ENCODE measurements at regions not wholly inside any gene's neighbourhood (a gene's known extent, or its start where the extent isn't known, plus 50 kb on each side); places are given as distances from the start of the nearest gene placed in this dataset.
"Not testable (repeated sequence)": the region's sequence is repeated elsewhere in the genome, so short reads cannot be mapped to it uniquely, and the experiment has no call there.

DNA sequence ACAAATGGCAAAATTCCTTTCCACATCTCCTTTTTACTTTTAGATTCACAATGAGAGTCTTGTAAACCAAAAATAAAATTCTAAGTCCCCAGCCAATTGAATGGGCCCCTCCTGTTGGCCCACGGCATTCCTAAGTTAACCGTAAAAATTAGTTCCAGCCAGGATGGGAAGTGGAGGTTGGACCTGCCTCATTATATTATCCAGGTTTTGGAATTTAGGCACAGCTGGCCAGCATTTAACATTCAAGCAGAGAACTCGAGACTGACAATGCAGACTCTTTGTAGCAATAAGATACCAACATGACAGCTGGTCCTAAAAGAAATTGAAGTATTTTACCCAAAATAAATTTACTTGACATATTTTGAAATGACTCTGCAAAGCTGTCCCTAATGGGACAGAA lies 321.0 kb upstream of the NAALADL2 start:
- no peak for TF ChIP-seq JUND (IDR thresholded peaks at IDR 0.05; ENCODE audit: low read depth)
- in situ Hi-C loops (cut with HindIII; ENCODE audit: low pct_unique_long_range_greater_than_20kb, low sequenced_read_pairs), result no loop called here
- DNase-seq (ENCODE audit: low read depth in 1 of 2, low spot score in 1 of 2), result no peak

DNA sequence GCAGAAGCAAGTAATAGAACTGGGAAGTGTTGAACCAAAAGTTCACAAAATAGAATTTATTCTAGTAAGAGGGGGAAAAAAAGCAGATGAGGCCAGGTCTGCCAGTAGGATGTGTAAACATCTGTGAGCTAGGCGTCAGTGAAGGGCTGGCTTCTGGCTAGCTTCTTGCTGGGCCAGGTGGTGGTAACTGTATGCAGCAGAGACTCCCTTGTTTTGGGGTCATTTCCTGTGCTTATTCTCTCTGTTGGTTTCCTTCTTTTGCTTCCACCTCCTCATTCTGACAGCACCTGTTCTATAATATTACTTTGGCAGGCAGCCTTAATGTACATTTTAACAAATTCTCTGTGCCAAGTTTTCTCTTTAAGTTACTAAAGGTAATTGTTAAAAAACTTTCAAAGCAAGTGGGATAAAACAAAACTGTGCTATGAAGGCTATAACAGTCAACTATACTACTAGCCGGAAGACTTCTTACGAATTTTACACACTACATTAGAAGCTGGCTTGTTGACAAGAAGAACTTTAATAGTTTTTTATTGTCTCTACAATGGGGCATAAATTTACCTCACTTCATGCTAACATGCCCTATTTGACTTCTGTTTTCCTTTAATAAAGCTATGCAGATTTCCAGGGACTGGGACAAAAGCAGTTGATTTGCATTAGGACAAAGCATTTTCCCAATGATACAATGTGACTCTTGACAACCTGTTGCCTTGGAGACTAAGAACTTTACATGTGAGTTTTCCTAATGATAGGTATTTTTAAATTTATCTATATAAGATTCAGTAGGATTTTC lies 318.8 kb upstream of the NAALADL2 start:
- no peak for TF ChIP-seq JUND (IDR thresholded peaks at IDR 0.05; ENCODE audit: low read depth)
- in situ Hi-C loops (cut with HindIII; ENCODE audit: low pct_unique_long_range_greater_than_20kb, low sequenced_read_pairs), result no loop called here
- DNase-seq (ENCODE audit: low read depth in 1 of 2, low spot score in 1 of 2), result no peak

DNA sequence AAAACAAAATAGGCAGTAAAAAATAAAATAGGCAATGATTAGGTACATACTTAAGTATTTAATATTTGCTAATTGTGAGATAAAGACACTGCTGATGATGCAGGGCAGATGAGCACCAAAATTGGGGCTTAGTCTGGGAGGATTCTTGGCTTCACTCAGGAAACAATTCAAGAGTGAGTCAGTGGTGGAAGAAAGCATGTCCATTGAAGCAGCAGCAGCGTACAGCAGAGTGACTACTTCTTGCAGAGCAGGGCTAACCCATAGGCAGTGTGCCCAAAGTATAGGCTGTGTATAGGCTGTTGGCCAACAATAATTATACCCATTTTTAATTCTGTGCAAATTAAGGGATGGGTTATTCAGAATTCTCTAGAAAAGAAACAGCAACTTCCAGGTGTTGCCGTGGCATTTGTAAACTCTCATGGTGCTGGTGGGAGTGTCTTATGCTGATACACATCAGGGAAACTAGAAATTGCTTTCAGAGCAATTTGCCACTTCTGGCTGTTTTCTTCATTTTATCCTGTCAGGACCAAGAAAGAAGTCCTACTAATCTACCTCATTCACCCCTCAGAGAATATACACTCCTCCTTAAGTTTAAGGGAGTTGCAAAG lies 317.3 kb upstream of the NAALADL2 start:
- in situ Hi-C loops (cut with HindIII; ENCODE audit: low pct_unique_long_range_greater_than_20kb, low sequenced_read_pairs), result no loop called here
- no peak for TF ChIP-seq JUND (IDR thresholded peaks at IDR 0.05; ENCODE audit: low read depth)
- no peak for DNase-seq (ENCODE audit: low read depth in 1 of 2, low spot score in 1 of 2)

DNA sequence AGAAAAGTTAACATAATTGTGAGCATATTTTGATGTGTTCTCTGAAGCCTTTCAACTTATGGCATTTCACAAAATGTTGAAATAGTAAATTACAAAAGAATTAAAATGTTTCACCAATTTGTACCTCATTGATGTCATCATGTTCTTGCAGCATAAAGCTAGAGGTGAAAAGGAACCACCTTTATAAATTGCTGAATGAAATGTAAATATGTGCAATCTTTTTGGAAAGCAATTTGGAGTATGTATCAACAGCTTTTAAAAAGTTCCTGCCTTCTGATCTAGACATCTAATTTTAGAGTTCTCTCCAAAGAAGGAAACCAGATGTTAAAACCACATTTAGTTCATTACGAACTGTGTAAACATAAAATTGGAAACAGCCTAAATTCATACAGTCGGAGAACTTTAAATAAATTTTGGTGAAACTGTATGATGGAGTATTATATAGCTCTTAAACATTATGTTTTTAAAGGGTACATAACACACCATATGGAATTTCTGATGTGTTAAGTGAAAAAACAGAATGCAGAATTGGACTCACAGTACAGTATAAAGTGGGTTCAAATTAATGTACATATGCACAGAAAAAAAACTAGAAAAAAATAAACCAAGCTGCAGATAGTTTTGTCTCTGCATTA lies 311.2 kb upstream of the NAALADL2 start:
- TF ChIP-seq JUND (IDR thresholded peaks at IDR 0.05; ENCODE audit: low read depth), result no peak
- no peak for DNase-seq (ENCODE audit: low read depth in 1 of 2, low spot score in 1 of 2)
- in situ Hi-C loops (cut with HindIII; ENCODE audit: low pct_unique_long_range_greater_than_20kb, low sequenced_read_pairs), result no loop called here

DNA sequence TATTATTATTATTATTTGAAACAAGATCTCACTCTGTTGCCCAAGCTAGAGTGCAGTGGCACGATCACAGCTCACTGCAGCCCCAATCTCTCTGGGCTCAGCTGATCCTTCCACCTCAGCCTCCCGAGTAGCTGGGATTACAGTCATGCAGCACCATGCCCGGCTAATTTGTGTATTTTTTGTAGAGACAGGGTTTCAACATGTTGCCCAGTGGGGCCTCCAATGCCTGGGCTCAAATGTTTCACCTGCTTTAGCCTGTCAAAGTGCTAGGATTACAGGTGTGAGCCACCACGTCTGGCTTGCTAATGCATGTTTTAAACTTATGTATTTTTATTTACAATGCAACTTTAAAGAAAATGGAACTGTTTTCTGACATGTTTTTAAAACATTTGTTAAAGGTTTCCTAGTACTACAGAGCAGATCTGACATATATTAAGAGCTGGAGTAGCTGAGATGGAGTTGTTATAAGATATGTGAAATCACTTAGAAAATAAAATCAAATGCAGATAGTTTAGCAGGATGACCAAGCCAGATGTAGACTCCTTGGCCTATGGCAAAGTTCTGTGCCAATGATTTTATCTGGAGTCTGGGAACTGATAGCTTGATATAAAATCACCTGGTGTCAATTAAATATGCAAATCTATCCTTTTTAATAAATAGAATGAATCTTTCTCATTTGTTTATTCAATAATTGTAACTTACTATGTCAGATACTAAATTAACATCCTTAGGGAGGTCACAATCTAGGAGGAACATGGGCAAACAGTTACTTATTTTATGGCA lies 310.1 kb upstream of the NAALADL2 start:
- in situ Hi-C loops (cut with HindIII; ENCODE audit: low pct_unique_long_range_greater_than_20kb, low sequenced_read_pairs), result no loop called here
- no peak for TF ChIP-seq JUND (IDR thresholded peaks at IDR 0.05; ENCODE audit: low read depth)
- DNase-seq (ENCODE audit: low read depth in 1 of 2, low spot score in 1 of 2), result no peak

DNA sequence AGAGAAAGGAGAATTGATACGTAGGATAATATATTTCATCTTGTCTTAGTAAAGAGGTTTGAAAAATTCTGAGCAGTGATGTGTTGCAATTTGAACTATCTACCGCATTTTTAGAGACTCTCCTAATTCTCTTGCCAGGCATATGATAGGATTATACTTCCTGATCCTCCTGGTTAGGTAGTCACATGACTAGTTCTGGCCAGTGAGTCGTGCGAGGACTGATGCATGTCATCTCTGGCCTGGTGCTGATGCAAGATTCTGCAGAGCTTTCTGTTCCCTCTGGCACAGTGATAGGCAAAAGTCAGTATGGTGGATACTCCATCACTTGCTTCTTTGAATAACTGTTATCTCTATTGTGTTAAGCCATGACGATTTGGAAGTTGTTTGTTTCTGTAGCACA lies 277.6 kb upstream of the NAALADL2 start:
- in situ Hi-C loops (cut with HindIII; ENCODE audit: low pct_unique_long_range_greater_than_20kb, low sequenced_read_pairs), result no loop called here
- TF ChIP-seq JUND (IDR thresholded peaks at IDR 0.05; ENCODE audit: low read depth), result no peak
- DNase-seq (ENCODE audit: low read depth in 1 of 2, low spot score in 1 of 2), result no peak

DNA sequence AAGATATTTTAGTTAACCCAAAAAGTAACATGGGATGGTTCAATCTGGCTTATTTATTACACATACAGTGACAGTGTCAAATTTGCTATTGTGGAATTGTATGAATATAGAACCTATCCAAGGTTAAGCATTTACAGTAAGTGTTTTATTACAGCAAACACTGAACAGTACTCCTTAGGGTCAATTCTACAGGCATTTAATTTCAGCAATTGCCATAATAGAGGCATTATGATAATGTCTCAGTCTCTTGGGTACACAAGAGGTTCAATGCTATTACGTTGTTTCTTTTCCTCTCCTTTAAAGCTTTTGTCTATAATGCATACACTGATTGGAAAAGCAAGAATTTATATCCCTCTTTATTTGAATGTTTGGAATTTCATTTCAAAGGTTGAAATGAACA lies 275.7 kb upstream of the NAALADL2 start:
- TF ChIP-seq JUND (IDR thresholded peaks at IDR 0.05; ENCODE audit: low read depth), result no peak
- no peak for DNase-seq (ENCODE audit: low read depth in 1 of 2, low spot score in 1 of 2)

DNA sequence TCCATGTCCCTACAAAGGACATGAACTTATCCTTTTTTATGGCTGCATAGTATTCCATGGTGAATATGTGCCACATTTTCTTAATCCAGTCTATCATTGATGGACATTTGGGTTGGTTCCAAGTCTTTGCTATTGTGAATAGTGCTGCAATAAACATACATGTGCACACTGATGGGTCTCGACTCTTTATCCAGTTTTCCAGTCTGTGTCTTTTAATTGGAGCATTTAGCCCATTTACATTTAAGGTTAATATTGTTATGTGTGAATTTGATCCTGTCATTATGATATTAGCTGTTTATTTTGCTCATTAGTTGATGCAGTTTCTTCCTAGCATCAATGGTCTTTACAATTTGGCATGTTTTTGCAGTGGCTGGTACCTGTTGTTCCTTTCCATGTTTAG lies 272.0 kb upstream of the NAALADL2 start:
- in situ Hi-C loops (cut with HindIII; ENCODE audit: low pct_unique_long_range_greater_than_20kb, low sequenced_read_pairs); DNase-seq (ENCODE audit: low read depth in 1 of 2, low spot score in 1 of 2): not testable (repeated sequence)

More for the DNA sequence above, 275.7 kb upstream of the NAALADL2 start:
- in situ Hi-C loops (cut with HindIII; ENCODE audit: low pct_unique_long_range_greater_than_20kb, low sequenced_read_pairs), result no loop called here

DNA sequence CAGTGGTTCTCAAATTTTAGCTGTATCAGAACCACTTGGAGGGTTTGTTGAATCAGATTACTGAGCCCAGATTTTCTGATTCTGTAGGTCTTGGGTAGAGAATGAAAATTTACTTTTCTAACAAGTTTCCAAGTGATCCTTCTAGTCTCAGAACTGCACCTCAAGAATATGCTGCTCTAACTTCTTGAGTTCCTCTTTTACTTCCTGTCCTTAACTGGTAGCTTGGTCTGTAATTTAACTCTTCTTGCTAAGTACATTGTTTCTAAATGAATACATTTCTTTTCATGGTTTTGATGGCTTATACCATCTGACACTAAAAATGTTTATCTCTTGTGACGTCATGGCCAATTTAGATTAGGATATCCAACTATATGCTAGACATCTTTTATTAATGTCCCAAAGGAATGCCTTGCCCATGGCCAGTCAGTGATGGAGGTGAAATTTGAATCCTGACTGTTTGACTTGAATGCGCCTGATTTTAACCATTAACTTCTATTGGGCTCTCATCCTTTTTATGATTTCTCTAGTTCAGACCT lies 262.6 kb upstream of the NAALADL2 start:
- no peak for TF ChIP-seq JUND (IDR thresholded peaks at IDR 0.05; ENCODE audit: low read depth)
- no peak for DNase-seq (ENCODE audit: low read depth in 1 of 2, low spot score in 1 of 2)
- in situ Hi-C loops (cut with HindIII; ENCODE audit: low pct_unique_long_range_greater_than_20kb, low sequenced_read_pairs), result no loop called here

DNA sequence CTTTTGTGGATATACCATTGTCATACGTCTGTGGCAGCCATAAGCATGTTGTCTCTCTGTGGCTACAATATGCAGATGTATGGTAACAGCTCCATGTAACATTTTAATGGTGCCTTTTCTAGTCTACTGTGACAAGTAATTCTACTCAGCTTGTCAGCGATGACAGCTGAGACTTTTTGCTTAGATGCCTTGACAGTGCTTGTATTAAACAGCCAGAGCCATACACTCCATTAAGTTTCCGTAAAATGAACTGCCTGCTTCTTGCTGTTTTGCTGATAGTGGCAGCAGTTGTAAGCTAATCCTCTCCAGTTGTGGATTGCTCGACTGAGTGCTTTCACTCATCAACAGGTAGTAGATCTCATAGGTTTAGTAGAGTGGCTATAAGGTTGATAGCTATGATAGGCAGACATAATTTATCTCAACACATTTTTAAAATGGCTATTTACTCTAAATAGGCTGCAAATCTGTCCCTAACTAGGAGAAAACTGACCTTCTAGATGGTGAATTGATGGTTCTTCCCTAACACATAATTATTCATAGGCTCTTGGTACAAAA lies 260.2 kb upstream of the NAALADL2 start:
- no peak for DNase-seq (ENCODE audit: low read depth in 1 of 2, low spot score in 1 of 2)
- in situ Hi-C loops (cut with HindIII; ENCODE audit: low pct_unique_long_range_greater_than_20kb, low sequenced_read_pairs), result no loop called here

DNA sequence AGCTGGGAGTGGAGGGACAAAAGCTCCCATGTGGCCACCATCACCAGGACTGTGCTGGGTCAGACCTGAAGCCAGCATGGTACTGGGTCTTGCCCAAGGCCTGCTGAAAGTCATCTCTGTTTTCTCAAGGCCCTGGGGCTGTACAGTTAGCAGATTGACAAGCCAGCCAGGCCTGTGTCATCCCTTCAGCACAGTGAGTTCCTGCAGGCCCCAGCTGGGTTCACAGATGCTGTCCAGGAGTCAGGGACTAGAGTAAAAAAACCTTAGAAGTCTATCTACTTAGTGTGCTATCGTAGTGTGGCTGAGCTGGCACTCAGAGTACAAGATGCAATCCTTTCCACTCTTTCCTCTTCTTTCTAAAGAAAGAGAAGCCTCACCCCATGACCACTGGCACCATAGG lies 246.0 kb upstream of the NAALADL2 start:
- DNase-seq (ENCODE audit: low read depth in 1 of 2, low spot score in 1 of 2), result no peak
- no peak for TF ChIP-seq JUND (IDR thresholded peaks at IDR 0.05; ENCODE audit: low read depth)
- in situ Hi-C loops (cut with HindIII; ENCODE audit: low pct_unique_long_range_greater_than_20kb, low sequenced_read_pairs), result no loop called here

More for the DNA sequence above, 260.2 kb upstream of the NAALADL2 start:
- TF ChIP-seq JUND (IDR thresholded peaks at IDR 0.05; ENCODE audit: low read depth), result no peak

DNA sequence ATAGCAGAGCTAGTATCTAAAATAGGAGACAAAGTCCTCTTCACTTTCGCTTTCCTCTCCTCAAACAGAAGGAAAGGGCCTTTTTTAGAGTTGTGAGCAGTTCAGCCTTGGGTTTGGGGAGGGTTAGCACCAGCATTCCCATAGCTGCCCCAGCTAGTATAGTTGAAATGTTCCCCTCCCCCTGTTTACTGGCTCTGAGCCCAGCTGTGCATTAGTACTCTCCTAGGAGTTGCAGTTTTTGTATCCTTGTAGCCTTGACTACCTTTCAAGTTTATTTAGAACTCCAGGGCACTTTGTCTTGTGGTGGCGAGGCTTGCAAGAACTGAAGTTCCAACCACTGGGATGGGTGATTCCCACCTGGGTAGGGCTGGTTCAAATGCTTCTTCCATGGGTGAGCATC lies 245.1 kb upstream of the NAALADL2 start:
- no peak for DNase-seq (ENCODE audit: low read depth in 1 of 2, low spot score in 1 of 2)
- in situ Hi-C loops (cut with HindIII; ENCODE audit: low pct_unique_long_range_greater_than_20kb, low sequenced_read_pairs), result no loop called here
- no peak for TF ChIP-seq JUND (IDR thresholded peaks at IDR 0.05; ENCODE audit: low read depth)
